ENCODE measurements at regions not wholly inside any gene's neighbourhood (a gene's known extent, or its start where the extent isn't known, plus 50 kb on each side); places are given as distances from the start of the nearest gene placed in this dataset.

- TF ChIP-seq CREBL2 (CRISPR knock-in tag; IDR thresholded peaks at IDR 0.05; ENCODE audit: borderline replicate concordance) = no peak
- TF ChIP-seq CTCF (CRISPR knock-in tag; IDR thresholded peaks at IDR 0.05) = no peak
- no peak for TF ChIP-seq ZNF563 (CRISPR knock-in tag; IDR thresholded peaks at IDR 0.05)
- TF ChIP-seq FOXO1 (CRISPR knock-in tag; IDR thresholded peaks at IDR 0.05) = peak; percentile 64; the same call in 1 of the 2 replicates
- no peak for TF ChIP-seq ZNF205 (CRISPR knock-in tag; IDR thresholded peaks at IDR 0.05)
- TF ChIP-seq ZNF605 (CRISPR knock-in tag; IDR thresholded peaks at IDR 0.05) = no peak
- TF ChIP-seq FOSL2 (CRISPR knock-in tag; IDR thresholded peaks at IDR 0.05) = peak; percentile 80
- TF ChIP-seq SYNCRIP (IDR thresholded peaks at IDR 0.05; ENCODE audit: insufficient read depth, low read depth, low read length) = no peak
- TF ChIP-seq POGZ (CRISPR knock-in tag; IDR thresholded peaks at IDR 0.05) = no peak
- TF ChIP-seq AKNA (CRISPR knock-in tag; IDR thresholded peaks at IDR 0.05; ENCODE audit: borderline replicate concordance) = no peak
- no peak for TF ChIP-seq NR2C2 (CRISPR knock-in tag; IDR thresholded peaks at IDR 0.05; ENCODE audit: borderline replicate concordance)
- no peak; the same call in 1 of the 2 replicates for TF ChIP-seq NFIC (IDR thresholded peaks at IDR 0.05; ENCODE audit: low read length)
- no peak for TF ChIP-seq HBP1 (CRISPR knock-in tag; IDR thresholded peaks at IDR 0.05; ENCODE audit: low read depth)
- peak; percentile 83 for TF ChIP-seq FOXP4 (CRISPR knock-in tag; IDR thresholded peaks at IDR 0.05)
- TF ChIP-seq NCOA2 (CRISPR knock-in tag; IDR thresholded peaks at IDR 0.05) = 0 out of 2 replicates have a peak, but pooled peaks have one; percentile 47
- TF ChIP-seq GTF2F1 (IDR thresholded peaks at IDR 0.05; ENCODE audit: low read length) = no peak
These were observed 190.6 kb upstream of the LNX1 start (continued) for GRCh38 chr4:53781629-53782457.
